ENCODE measurements at regions not wholly inside any gene's neighbourhood (a gene's known extent, or its start where the extent isn't known, plus 50 kb on each side); places are given as distances from the start of the nearest gene placed in this dataset.

DNA sequence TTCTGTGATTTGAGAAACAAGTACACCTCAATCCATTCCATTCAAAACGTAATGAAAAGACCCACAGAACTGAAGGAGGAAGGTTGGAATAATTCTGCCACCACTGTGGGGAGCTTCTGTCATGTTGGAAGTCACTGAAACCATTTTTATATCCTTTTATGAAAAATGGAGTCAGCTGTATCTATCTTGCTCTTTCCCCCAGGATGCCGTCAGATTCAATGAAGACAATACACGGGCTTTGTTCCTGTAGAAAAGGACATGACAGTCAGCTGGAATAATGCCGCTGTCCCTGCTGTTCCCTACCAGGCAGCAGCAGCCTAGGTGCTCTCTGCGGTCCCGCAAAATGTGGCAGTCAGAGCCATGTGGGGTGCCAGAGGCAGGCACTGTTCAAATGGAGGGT is 52.5 kb upstream of the APCDD1 start:
- DNase-seq = no peak

DNA sequence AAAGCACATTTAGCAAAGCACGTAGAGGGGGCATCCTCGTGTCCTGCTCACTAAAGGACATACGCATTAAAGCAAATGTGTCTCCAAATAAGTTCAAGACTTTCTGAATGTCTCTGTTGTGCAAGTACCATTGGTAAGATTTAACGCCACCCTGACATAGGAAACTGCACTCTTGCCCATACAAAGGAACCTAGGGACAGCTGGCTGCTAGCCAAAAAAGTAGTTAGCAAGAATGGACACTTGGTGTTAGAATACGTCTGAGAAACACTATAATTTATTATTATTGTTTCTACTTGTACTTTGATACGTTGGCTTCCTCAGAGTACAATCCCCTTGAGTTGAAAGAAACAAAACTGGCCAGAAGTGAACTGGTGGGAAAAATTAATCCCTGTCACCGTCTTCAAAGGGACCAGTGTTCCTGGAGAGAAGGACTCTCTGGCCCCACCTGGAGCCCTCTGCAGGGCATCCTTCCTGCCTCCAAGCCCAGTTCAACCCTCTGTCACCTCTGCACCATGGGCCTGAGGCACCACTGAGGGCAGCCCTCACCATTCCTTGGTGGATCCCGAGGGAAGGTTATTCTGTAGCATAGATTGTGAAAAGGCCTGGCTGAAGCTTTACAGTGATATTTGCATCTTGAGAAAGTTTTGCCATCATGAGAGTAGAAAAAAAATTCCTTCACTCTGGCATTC is 51.4 kb upstream of the APCDD1 start:
- DNase-seq = no peak

DNA sequence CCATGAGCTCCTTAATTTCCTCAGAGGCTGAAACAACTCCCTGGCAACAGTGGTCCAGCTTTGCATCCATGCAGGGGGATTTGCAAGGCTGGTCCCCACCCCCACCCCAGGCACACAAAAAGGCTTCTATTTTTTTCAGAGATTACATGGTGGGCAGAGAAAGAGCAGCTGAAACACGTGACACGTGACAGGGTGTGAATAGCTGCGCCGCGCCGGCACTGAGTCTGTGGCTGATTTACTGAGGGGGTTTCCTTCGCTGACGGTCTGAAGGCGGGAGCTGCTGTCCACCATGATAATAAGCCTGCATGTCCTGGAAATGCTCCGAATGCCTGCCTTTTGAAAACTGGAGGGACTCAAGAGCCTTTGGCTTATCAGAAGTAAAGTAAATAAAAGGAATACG is 50.7 kb upstream of the APCDD1 start:
- DNase-seq = no peak

DNA sequence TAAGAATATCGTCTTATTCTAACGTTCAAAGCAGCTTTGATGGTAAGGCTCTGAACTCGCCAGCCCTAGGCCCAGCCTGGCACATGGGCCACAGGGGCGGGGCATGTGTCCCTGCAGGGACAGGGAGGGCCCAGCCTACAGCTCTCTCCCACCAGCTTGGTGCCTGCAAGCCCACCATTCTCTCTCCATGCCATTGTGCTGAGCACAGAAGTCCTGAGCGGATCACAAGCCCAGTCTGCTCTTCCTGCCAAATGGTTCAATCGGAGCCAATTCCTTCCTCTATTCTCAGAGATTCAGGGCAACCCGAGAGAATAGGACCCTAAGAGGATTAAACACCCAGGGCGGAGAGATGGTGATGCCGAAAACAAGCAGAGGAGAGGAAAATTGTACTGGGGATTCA is 50.3 kb upstream of the APCDD1 start:
- no peak for DNase-seq

All from NCI-H2107 (cell line).